Esophagus squamous epithelium (tissue), 5 donors: ENCODE measurements at regions not wholly inside any gene's neighbourhood (a gene's known extent, or its start where the extent isn't known, plus 50 kb on each side); places are given as distances from the start of the nearest gene placed in this dataset.

ENCODE experiments used
- DNase-seq: peaks from one replicate; lab custom pipeline; 2025; lab: John Stamatoyannopoulos, UW
- H3K27ac ChIP-seq, 4 donors: fragments of 200-600 bp; sonication (generic); one replicate each; pipeline ENCODE4 v1.5.1; 2016 to 2019; ENCODE audit warnings: mild to moderate bottlenecking in 1 of 4
- H3K27me3 ChIP-seq, 4 donors: fragments of 200-600 bp; sonication (generic); 1 replicate in 3 of 4; 2 replicates in 1 of 4; pipeline versions ENCODE4 v1.5.1 to v1.6.0; 2017 to 2021; ENCODE audit warnings: antibody characterized with exemption in 1 of 4
- H3K36me3 ChIP-seq, 3 donors: fragments of 200-600 bp; sonication (generic); one replicate each; pipeline ENCODE4 v1.5.1; 2016 to 2019
- H3K4me1 ChIP-seq, 3 donors: fragments of 200-600 bp; sonication (generic); one replicate each; pipeline ENCODE4 v1.5.1; 2017 to 2019
- H3K4me3 ChIP-seq, 4 donors: fragments of 200-600 bp; sonication (generic); 1 replicate in 3 of 4; 2 replicates in 1 of 4; pipeline ENCODE4 v1.5.1; 2016 to 2019; ENCODE audit warnings: mild to moderate bottlenecking in 2 of 4, moderate library complexity in 1 of 4
- H3K9me3 ChIP-seq, 3 donors: fragments of 200-600 bp; sonication (generic); one replicate each; pipeline ENCODE4 v1.5.1; 2016 to 2019
- POLR2A ChIP-seq, 4 donors: fragments of 450-650 bp; IDR thresholded peaks; one replicate each; pipeline ENCODE4 v1.6.1; 2017; ENCODE audit warnings: antibody characterized with exemption in 4 of 4, mild to moderate bottlenecking in 4 of 4, moderate library complexity in 3 of 4
- WGBS, 2 donors: methylation state at CpG; one replicate each; pipeline ENCODE4 v1.1.5; 2018; 5-methylcytosine and 5-hydroxymethylcytosine counted together
- intact Hi-C: fragments of 100-400 bp; cut with DNase I; formaldehyde crosslinking; loops from one replicate; pipeline ENCODE4 v1.15.0; 2022
- TF ChIP-seq, protein P1 (sequence below), 6 experiments: fragments of 450-650 bp in 4 of 6; fragments of 200-600 bp in 2 of 6; sonication (generic) in 2 of 6; IDR thresholded peaks; one replicate each; pipeline ENCODE4 v1.5.1; 2016 to 2019; ENCODE audit warnings: antibody characterized with exemption in 6 of 6, mild to moderate bottlenecking in 4 of 6, moderate library complexity in 4 of 6
- donor health status: DM: yes; HTN: yes; CAD: no.

DNA sequence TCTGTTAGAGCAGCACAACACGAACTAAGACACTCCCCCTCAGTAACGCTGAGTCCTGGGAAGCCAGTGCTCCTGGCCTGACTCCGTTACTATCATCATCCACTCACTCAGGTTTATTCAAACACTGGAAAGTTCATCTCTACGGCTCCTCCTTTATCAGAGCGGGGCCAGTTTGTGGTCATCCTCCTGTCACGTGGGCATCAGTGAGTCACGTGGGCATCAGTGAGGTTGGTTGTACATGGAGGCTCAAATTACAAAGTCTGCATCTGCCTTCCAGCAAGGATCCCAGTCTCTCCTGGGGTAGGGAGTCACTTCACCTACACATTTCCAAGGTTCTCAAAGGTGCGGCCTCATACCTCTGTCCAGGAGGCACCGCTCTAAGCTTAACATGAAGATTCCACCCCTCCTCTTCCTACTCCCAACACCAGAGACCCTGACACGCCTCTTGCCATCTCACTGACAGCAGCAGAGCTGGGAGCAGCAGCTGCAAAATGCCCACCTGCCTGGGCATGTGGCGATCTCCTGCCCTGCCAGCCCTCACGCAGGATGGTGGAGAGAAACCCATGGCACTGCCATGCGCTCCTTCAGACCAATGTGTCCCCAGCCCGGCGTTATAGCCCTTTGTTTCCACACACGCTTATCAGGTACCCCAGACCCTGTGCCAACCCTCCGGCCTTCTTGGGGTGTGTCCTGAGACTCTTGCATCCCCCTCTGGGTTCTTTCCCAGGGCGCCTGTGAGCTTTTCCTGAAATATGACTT, 99.2 kb upstream of the PTPRM start:
- no peaks in the 10 kb centered on the region for H3K4me1 ChIP-seq
- no peaks in the 10 kb centered on the region for H3K36me3 ChIP-seq
- no peak for DNase-seq
- no peak overlapping the region for H3K4me3 ChIP-seq
- no peaks in the 10 kb centered on the region for H3K27me3 ChIP-seq
- no peaks in the 10 kb centered on the region for H3K9me3 ChIP-seq
- 70 to 77% methylated on average over 16 to 18 of the region's 18 CpGs for WGBS, 2 donors
- intact Hi-C loops = no loop called here
- no peak overlapping the region for H3K27ac ChIP-seq
- TF ChIP-seq, protein P1, sequence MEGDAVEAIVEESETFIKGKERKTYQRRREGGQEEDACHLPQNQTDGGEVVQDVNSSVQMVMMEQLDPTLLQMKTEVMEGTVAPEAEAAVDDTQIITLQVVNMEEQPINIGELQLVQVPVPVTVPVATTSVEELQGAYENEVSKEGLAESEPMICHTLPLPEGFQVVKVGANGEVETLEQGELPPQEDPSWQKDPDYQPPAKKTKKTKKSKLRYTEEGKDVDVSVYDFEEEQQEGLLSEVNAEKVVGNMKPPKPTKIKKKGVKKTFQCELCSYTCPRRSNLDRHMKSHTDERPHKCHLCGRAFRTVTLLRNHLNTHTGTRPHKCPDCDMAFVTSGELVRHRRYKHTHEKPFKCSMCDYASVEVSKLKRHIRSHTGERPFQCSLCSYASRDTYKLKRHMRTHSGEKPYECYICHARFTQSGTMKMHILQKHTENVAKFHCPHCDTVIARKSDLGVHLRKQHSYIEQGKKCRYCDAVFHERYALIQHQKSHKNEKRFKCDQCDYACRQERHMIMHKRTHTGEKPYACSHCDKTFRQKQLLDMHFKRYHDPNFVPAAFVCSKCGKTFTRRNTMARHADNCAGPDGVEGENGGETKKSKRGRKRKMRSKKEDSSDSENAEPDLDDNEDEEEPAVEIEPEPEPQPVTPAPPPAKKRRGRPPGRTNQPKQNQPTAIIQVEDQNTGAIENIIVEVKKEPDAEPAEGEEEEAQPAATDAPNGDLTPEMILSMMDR (IDR thresholded peaks at IDR 0.05) = no peak
- TF ChIP-seq POLR2A (IDR thresholded peaks at IDR 0.05) = no peak

- no peaks in the 10 kb centered on the region for H3K4me1 ChIP-seq
- no peaks in the 10 kb centered on the region for H3K9me3 ChIP-seq
- intact Hi-C loops = no loop called here
- TF ChIP-seq POLR2A (IDR thresholded peaks at IDR 0.05) = no peak
- TF ChIP-seq, protein P1 (IDR thresholded peaks at IDR 0.05) = no peak
- no peak overlapping the region for H3K27ac ChIP-seq
- H3K36me3 ChIP-seq = no peaks in the 10 kb centered on the region
- H3K27me3 ChIP-seq = no peaks in the 10 kb centered on the region
- WGBS, 2 donors = 72 to 74% methylated on average over 5 of the region's 5 CpGs
- no peak overlapping the region for H3K4me3 ChIP-seq
- no peak for DNase-seq
These were observed 97.0 kb upstream of the PTPRM start for GRCh38 chr18:7470101-7470500.

DNA sequence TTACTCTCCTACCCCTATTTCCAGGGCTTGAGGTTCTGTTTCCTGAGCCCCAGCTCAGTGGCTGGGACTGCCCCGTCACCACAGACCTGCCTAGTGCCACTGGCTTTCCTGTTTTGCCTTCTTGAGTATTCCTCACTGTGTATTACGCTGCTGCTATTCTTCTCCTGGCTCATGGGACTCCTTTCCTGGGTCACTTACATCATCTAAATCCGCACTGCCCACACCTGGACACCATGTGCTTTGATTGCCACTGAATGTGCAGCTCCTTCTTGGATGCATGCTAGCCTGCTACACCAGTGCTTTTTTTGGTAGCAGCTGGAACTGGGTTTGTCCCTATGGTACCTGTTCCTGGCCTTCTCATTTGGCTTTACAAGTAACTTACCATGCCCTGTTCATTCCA, 96.6 kb upstream of the PTPRM start:
- Histone ChIP-seq H3K27me3 (no peaks in the 10 kb centered on the region), H3K4me3 (no peak overlapping the region), H3K27ac (no peak overlapping the region), H3K36me3 (no peaks in the 10 kb centered on the region), H3K9me3 (no peaks in the 10 kb centered on the region), H3K4me1 (no peaks in the 10 kb centered on the region)
- intact Hi-C loops = no loop called here
- WGBS, 2 donors = 77 to 80% methylated on average over 3 of the region's 3 CpGs
- DNase-seq = no peak
- TF ChIP-seq POLR2A (IDR thresholded peaks at IDR 0.05) = no peak
- TF ChIP-seq, protein P1 (IDR thresholded peaks at IDR 0.05) = no peak

DNA sequence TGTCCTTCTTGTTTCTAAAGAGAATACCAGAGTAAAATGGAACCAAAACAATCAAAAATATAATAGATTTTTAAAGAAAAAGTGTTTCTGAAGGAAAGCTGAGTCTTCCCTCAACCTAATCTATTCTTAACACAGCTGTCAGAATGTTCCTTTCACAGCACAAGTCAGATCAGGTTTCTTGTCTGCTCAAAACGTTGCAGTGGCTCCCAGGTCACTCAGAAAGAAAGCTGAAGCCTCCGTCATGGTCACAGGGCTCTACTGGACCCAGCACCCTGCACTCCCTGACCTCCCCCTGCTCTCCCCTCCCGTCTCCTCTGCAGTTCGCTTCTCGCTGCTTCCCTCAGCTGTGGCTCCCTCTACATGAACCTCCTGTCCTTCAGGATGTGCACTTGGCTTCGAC, 90.7 kb upstream of the PTPRM start:
- no peak overlapping the region for H3K4me3 ChIP-seq
- no peaks in the 10 kb centered on the region for H3K4me1 ChIP-seq
- H3K9me3 ChIP-seq = no peaks in the 10 kb centered on the region
- no peak for TF ChIP-seq POLR2A (IDR thresholded peaks at IDR 0.05)
- TF ChIP-seq, protein P1 (IDR thresholded peaks at IDR 0.05) = no peak
- H3K27ac ChIP-seq = no peak overlapping the region
- no peak for DNase-seq
- H3K27me3 ChIP-seq = no peaks in the 10 kb centered on the region
- 56 to 57% methylated on average over 6 of the region's 6 CpGs for WGBS, 2 donors
- intact Hi-C loops = no loop called here
- H3K36me3 ChIP-seq = no peaks in the 10 kb centered on the region

DNA sequence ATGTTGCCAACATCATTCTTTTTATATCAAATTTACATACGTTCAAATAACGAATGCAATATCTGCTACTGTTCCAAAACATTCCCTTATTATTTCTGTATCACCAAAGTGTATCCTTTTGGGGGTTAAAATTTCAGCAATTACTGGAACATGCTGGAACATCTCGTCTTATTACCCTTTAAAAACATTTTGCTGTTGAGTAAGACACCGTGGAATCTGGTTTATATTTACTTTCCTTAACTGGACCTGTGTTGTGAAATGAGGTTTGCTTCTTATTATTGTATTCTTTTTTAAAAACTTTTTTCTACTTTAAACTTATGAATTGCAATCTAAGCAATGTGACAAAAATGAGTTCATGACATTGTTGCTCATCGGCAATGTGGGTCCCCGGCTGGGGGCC, 87.4 kb upstream of the PTPRM start:
- no peaks in the 10 kb centered on the region for H3K36me3 ChIP-seq
- no peak overlapping the region for H3K4me3 ChIP-seq
- H3K4me1 ChIP-seq = no peaks in the 10 kb centered on the region
- intact Hi-C loops = no loop called here
- H3K9me3 ChIP-seq = no peaks in the 10 kb centered on the region
- TF ChIP-seq POLR2A (IDR thresholded peaks at IDR 0.05) = no peak
- TF ChIP-seq, protein P1 (IDR thresholded peaks at IDR 0.05) = no peak
- peak overlapping the region in 1 of 4 donors; percentile 42 for H3K27ac ChIP-seq
- H3K27me3 ChIP-seq = no peaks in the 10 kb centered on the region
- DNase-seq = no peak
- 35 to 47% methylated on average over 6 of the region's 6 CpGs for WGBS, 2 donors
